IMR-90 (cell line): ENCODE measurements at regions not wholly inside any gene's neighbourhood (a gene's known extent, or its start where the extent isn't known, plus 50 kb on each side); places are given as distances from the start of the nearest gene placed in this dataset.
A peak's percentile ranks its signal among the peaks of the same experiment; 100 is the strongest.

Experiments
- ATAC-seq: fragments of 200-7000 bp; cut with Tn5 transposase; 2 replicates; pipeline ENCODE4 v1.9.1; 2020; ENCODE audit warnings: low read depth, mild to moderate bottlenecking, moderate library complexity
- BruUV-seq: library from RNA; stranded (reverse); fragments of 400-500 nt; replicated peaks from 2 replicates; lab custom pipeline; 2021; lab: Mats Ljungman, UMichigan
- CTCF ChIA-PET: fragments of 300-600 bp; formaldehyde crosslinking; extraction: SDS; loops from one replicate; lab custom pipeline; 2021; ENCODE audit warnings: antibody characterized with exemption; lab: Yijun Ruan, JAX
- POLR2A ChIA-PET: fragments of 300-600 bp; sonication (Branson Sonifier 250); formaldehyde crosslinking; loops from one replicate; lab custom pipeline; 2022; ENCODE audit warnings: antibody characterized with exemption; ENCODE audit not compliant: unreplicated experiment; lab: Charles Lee
- DNase-seq: peaks from one replicate; pipeline ENCODE4 v3.0.0; 2013
- H2AFZ ChIP-seq: replicated peaks from 2 replicates; pipeline ENCODE3; 2013; ENCODE audit warnings: low read length, mild to moderate bottlenecking; ENCODE audit not compliant: poor library complexity
- H2AK5ac ChIP-seq: 2 replicates; pipeline ENCODE4 v1.6.1; 2013; ENCODE audit warnings: low read depth, low read length, inconsistent platforms
- H2AK9ac ChIP-seq: replicated peaks from 2 replicates; pipeline ENCODE3; 2013; ENCODE audit warnings: mild to moderate bottlenecking, low read depth, low read length, moderate library complexity; ENCODE audit not compliant: poor library complexity
- H2BK120ac ChIP-seq: 2 replicates; pipeline ENCODE4 v1.6.1; 2013; ENCODE audit warnings: low read depth, low read length, inconsistent platforms
- H2BK15ac ChIP-seq: 3 replicates; pipeline ENCODE4 v1.6.1; 2013; ENCODE audit warnings: low read depth, low read length, inconsistent platforms
- H2BK20ac ChIP-seq: 2 replicates; pipeline ENCODE4 v1.6.1; 2013; ENCODE audit warnings: low read depth, mild to moderate bottlenecking, inconsistent platforms, low read length, moderate library complexity
- H2BK5ac ChIP-seq: 2 replicates; pipeline ENCODE4 v1.6.1; 2013; ENCODE audit warnings: mild to moderate bottlenecking, low read depth, low read length, inconsistent platforms; ENCODE audit not compliant: poor library complexity, severe bottlenecking
- H3K14ac ChIP-seq: replicated peaks from 2 replicates; pipeline ENCODE4 v1.6.1; 2013; ENCODE audit warnings: low read depth, low read length, inconsistent platforms
- H3K18ac ChIP-seq: 2 replicates; pipeline ENCODE4 v1.6.1; 2013; ENCODE audit warnings: low read depth, low read length, control low read depth
- H3K23ac ChIP-seq: 2 replicates; pipeline ENCODE4 v1.6.1; 2013; ENCODE audit warnings: low read depth, low read length, inconsistent platforms
- H3K27ac ChIP-seq: 2 replicates; pipeline ENCODE4 v1.5.1; 2013; ENCODE audit warnings: mild to moderate bottlenecking, control low read depth, low read length; ENCODE audit not compliant: insufficient read depth
- H3K27me3 ChIP-seq: 2 replicates; pipeline ENCODE4 v1.6.1; 2013; ENCODE audit warnings: low read length; ENCODE audit not compliant: control insufficient read depth, insufficient read depth
- H3K36me3 ChIP-seq: 2 replicates; pipeline ENCODE4 v1.6.1; 2013; ENCODE audit warnings: low read length, mixed read lengths; ENCODE audit not compliant: control insufficient read depth, insufficient read depth
- H3K4ac ChIP-seq: 2 replicates; pipeline ENCODE4 v1.6.1; 2013; ENCODE audit warnings: low read depth, low read length, inconsistent platforms
- H3K4me1 ChIP-seq: 2 replicates; pipeline ENCODE4 v1.6.1; 2013; ENCODE audit warnings: low read length, mixed read lengths; ENCODE audit not compliant: control insufficient read depth, insufficient read depth
- H3K4me2 ChIP-seq: 2 replicates; pipeline ENCODE4 v1.6.1; 2013; ENCODE audit warnings: low read depth, mild to moderate bottlenecking, control low read depth, low read length, moderate library complexity
- H3K4me3 ChIP-seq: 2 replicates; pipeline ENCODE4 v1.5.1; 2013; ENCODE audit warnings: low read depth, mild to moderate bottlenecking, control low read depth, low read length, moderate library complexity; ENCODE audit not compliant: insufficient read depth
- H3K56ac ChIP-seq: 2 replicates; pipeline ENCODE4 v1.6.1; 2013; ENCODE audit warnings: low read length, inconsistent platforms; ENCODE audit not compliant: insufficient read depth; ENCODE audit errors: extremely low read depth
- H3K79me1 ChIP-seq, 2 experiments: 2 replicates each; pipeline ENCODE4 v1.6.1; 2013; ENCODE audit warnings: low read length in 2 of 2, inconsistent platforms in 1 of 2, low read depth in 1 of 2
- H3K9ac ChIP-seq: 2 replicates; pipeline ENCODE4 v1.6.1; 2013; ENCODE audit warnings: low read depth, low read length, control low read depth
- H3K9me1 ChIP-seq: 2 replicates; pipeline ENCODE4 v1.6.1; 2013; ENCODE audit warnings: low read length, inconsistent platforms; ENCODE audit not compliant: insufficient read depth
- H3K9me3 ChIP-seq: 2 replicates; pipeline ENCODE4 v1.6.1; 2013; ENCODE audit warnings: low read length; ENCODE audit not compliant: control insufficient read depth, insufficient read depth
- H4K20me1 ChIP-seq: 2 replicates; pipeline ENCODE4 v1.6.1; 2013; ENCODE audit warnings: low read length, inconsistent platforms; ENCODE audit not compliant: insufficient read depth
- H4K5ac ChIP-seq: 2 replicates; pipeline ENCODE4 v1.6.1; 2013; ENCODE audit warnings: mild to moderate bottlenecking, low read depth, low read length, control low read depth
- H4K8ac ChIP-seq, 2 experiments: 2 replicates each; pipeline ENCODE4 v1.6.1; 2013; ENCODE audit warnings: low read depth in 2 of 2, low read length in 2 of 2, control low read depth in 1 of 2, inconsistent platforms in 1 of 2
- H4K91ac ChIP-seq: 2 replicates; pipeline ENCODE4 v1.6.1; 2013; ENCODE audit warnings: low read depth, low read length, inconsistent platforms; ENCODE audit not compliant: insufficient read depth
- CEBPB ChIP-seq: IDR thresholded peaks from 2 replicates; pipeline ENCODE4 v1.6.1; 2012; ENCODE audit warnings: low read depth, low read length, improper control_type of control experiment
- MAFK ChIP-seq: IDR thresholded peaks from 2 replicates; pipeline ENCODE4 v1.6.1; 2012; ENCODE audit warnings: low read depth, low read length, improper control_type of control experiment
- RCOR1 ChIP-seq: IDR thresholded peaks from 2 replicates; pipeline ENCODE4 v1.6.1; 2012; ENCODE audit warnings: mild to moderate bottlenecking, low read length, improper control_type of control experiment; ENCODE audit not compliant: insufficient replicate concordance
- dilution Hi-C: fragments of 300-500 bp; cut with HindIII; formaldehyde crosslinking; loops from one replicate; pipeline ENCODE4 v1.14.3; 2018; ENCODE audit warnings: low sequenced_read_pairs; ENCODE audit not compliant: unreplicated experiment
- in situ Hi-C: fragments of 300-500 bp; cut with MboI; formaldehyde crosslinking; loops from 3 replicates; pipeline ENCODE4 v1.14.3; 2019; ENCODE audit warnings: low sequenced_read_pairs, inconsistent platforms, mixed read lengths
- intact Hi-C: fragments of 100-400 bp; cut with micrococcal nuclease; formaldehyde crosslinking; loops from 2 replicates; pipeline ENCODE4 v1.10.0; 2022

- no peak overlapping the region for H4K5ac ChIP-seq
- no peaks in the 10 kb centered on the region for H4K20me1 ChIP-seq
- TF ChIP-seq MAFK (no peak), CEBPB (no peak), RCOR1 (no peak)
- H4K91ac ChIP-seq = no peak overlapping the region
- POLR2A ChIA-PET = no interaction called here
- intact Hi-C loops (no loop called here), dilution Hi-C loops (no loop called here), in situ Hi-C loops (no loop called here)
- no peak overlapping the region for H2AFZ ChIP-seq
- no TSS peak for BruUV-seq
- peak; percentile 56; the same call in 1 of the 2 replicates for ATAC-seq
- no peaks in the 10 kb centered on the region for H3K27me3 ChIP-seq
- H3K18ac ChIP-seq = no peak overlapping the region
- H3K4ac ChIP-seq = no peak overlapping the region
- H3K4me1 ChIP-seq = no peaks in the 10 kb centered on the region
- CTCF ChIA-PET = no interaction called here
- no peak overlapping the region for H2AK5ac ChIP-seq
- no peaks in the 10 kb centered on the region for H3K9me3 ChIP-seq
- no peaks in the 10 kb centered on the region for H3K36me3 ChIP-seq
- H2BK5ac ChIP-seq = no peak overlapping the region
- H3K79me1 ChIP-seq = no peaks in the 10 kb centered on the region
- no peak overlapping the region for H3K14ac ChIP-seq
- H2BK20ac ChIP-seq = no peak overlapping the region
- no peak overlapping the region for H3K23ac ChIP-seq
- H3K27ac ChIP-seq = no peak overlapping the region
- H2BK120ac ChIP-seq = no peak overlapping the region
- H2BK15ac ChIP-seq = no peak overlapping the region
- no peaks in the 10 kb centered on the region for H3K9me1 ChIP-seq
- no peak overlapping the region for H4K8ac ChIP-seq
- no peak overlapping the region for H2AK9ac ChIP-seq
- H3K4me2 ChIP-seq = no peak overlapping the region
- H3K4me3 ChIP-seq = no peak overlapping the region
- H3K56ac ChIP-seq = no peak overlapping the region
- DNase-seq = peak; percentile 9
- no peak overlapping the region for H3K9ac ChIP-seq
Observed at GRCh38 chr4:174080361-174080760, 203.1 kb downstream of the FBXO8 start.
